GM18951 (cell line): ENCODE measurements at regions not wholly inside any gene's neighbourhood (a gene's known extent, or its start where the extent isn't known, plus 50 kb on each side); places are given as distances from the start of the nearest gene placed in this dataset.

ENCODE experiments used
- POLR2A ChIP-seq: IDR thresholded peaks from 4 replicates; pipeline ENCODE4 v1.6.1; 2011; ENCODE audit warnings: mild to moderate bottlenecking; ENCODE audit not compliant: insufficient read length, insufficient read depth; ENCODE audit errors: extremely low read depth
- in situ Hi-C: fragments of 300-500 bp; cut with MboI; formaldehyde crosslinking; loops from one replicate; pipeline ENCODE4 v1.12.0; 2022; ENCODE audit warnings: low sequenced_read_pairs, mixed read lengths, inconsistent platforms; ENCODE audit not compliant: unreplicated experiment

- TF ChIP-seq POLR2A: no peak
- in situ Hi-C loops: no loop called here
Measured at GRCh38 chr21:38956856-38957571, 151.3 kb downstream of the ETS2 start.

- in situ Hi-C loops: no loop called here
- TF ChIP-seq POLR2A: no peak
Measured at GRCh38 chr21:38956521-38956855, 150.8 kb downstream of the ETS2 start.

GRCh38 chr21:38956007-38956406, 150.3 kb downstream of the ETS2 start:
- no peak for TF ChIP-seq POLR2A
- in situ Hi-C loops: no loop called here

GRCh38 chr21:38955495-38955894, 149.8 kb downstream of the ETS2 start:
- TF ChIP-seq POLR2A: no peak
- in situ Hi-C loops: no loop called here

DNA sequence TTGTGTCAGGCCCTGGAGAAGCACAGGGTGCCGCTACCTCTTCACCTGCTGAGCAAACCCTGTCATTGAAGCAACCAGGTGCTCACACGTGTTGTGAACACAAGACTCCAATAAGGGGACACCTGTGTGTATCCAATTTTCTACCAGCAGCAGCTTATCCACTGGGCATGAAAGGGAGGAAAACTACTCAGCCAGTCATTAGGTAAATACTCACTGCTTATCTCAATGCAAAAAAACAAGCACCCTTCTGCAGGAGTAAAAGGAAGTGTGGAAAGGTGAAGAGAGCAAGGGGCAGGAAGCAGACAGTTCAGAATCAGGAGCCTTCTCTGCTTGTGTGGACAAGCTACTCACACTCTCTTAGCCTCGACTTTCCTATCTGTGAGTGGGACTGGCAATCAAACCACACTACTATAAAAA, 148.9 kb downstream of the ETS2 start:
- no peak for TF ChIP-seq POLR2A
- in situ Hi-C loops: no loop called here

- in situ Hi-C loops: no loop called here
- no peak for TF ChIP-seq POLR2A
Measured at GRCh38 chr21:38953516-38953915, 147.8 kb downstream of the ETS2 start.

- TF ChIP-seq POLR2A: no peak
- in situ Hi-C loops: no loop called here
Measured at GRCh38 chr21:38952890-38953289, 147.2 kb downstream of the ETS2 start.

DNA sequence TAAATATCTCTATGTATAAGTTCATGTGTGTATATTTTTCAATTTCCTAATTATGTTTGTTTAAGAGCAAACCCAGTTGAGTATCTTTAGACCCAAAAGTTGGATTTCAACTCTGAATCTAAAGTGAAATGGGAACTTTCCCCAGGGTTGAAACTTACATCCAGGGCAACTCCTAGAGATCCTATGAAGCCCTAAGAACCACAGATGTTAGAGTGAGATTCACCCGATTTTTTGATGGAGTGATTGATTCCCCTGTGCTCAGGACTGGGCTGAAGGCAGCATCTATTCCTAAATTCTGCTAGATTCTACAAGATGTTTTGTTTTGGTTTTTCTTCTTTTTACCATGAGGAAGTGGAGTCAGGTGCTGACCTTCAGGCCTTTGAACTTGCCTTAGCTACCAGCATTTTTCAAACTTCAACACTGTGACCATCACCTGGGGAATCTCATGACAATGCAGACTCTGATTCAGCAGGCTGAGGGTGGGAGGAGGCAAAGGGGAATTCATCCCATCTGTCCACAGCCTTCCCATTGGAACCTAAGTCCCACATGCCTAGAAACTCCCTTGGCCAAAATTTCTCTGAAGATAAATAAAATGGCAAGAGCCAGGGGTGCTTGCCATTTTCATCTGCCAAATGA, 145.5 kb downstream of the ETS2 start:
- no peak for TF ChIP-seq POLR2A
- in situ Hi-C loops: no loop called here

DNA sequence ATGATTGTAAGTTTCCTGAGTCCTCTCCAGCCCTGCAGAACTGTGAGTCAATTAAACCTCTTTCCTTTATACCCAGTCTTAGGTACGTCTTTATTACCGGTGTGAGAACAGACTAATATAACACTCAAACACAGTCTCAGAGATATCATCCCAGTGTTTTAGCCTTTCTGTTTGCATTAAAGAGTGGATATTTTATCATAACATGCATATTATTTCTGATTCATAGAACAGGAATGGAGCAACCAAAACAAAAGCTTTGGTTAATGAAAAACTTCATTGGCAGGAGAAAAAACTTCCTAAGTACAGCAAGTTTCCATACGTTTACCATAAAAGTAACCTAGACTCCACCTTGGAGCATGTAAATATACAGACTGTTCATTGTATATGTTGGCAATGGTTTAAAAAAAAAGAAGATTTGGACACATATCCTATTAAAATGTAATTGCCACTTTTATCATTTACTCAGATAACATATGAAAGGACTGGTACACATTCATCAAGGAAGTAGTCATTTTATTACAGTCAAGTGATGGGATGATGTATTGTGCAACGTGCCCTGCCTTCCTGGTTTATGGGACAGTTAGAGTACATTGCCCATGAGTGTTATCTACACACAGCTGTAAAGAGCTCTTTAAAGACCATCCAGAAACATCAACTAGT, 144.8 kb downstream of the ETS2 start:
- TF ChIP-seq POLR2A: no peak
- in situ Hi-C loops: no loop called here

- TF ChIP-seq POLR2A: no peak
- in situ Hi-C loops: no loop called here
Measured at GRCh38 chr21:38949070-38949380, 143.3 kb downstream of the ETS2 start.

GRCh38 chr21:38948377-38949069, 142.8 kb downstream of the ETS2 start:
- no peak for TF ChIP-seq POLR2A
- in situ Hi-C loops: no loop called here

GRCh38 chr21:38945545-38946245, 140.0 kb downstream of the ETS2 start:
- in situ Hi-C loops: no loop called here
- no peak for TF ChIP-seq POLR2A

DNA sequence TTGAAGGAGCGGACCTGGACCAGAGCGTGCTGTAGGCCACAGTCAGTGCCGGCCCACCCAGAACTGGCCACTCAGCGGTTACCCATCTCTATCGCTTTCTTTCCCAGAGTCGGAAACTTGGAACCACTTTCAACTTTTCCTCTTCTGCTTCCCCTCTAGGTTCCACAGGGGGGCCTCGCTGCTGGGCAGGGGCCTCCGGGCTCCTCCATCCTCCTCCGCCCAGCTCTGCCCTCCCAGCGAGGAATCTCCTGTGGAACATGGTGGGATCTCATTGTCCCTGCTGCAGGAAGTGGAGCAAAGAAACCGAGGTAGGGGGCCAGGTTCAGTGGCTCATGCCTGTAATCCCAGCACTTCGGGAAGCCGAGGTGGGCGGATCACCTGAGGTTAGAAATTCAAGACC, 139.2 kb downstream of the ETS2 start:
- in situ Hi-C loops: no loop called here
- TF ChIP-seq POLR2A: no peak
